CD4-positive, alpha-beta T cell treated with Interleukin-21 for 1 hour (primary cell): ENCODE measurements at regions not wholly inside any gene's neighbourhood (a gene's known extent, or its start where the extent isn't known, plus 50 kb on each side); places are given as distances from the start of the nearest gene placed in this dataset.

Experiments used
- DNase-seq: peaks from one replicate; pipeline ENCODE4 v3.0.0-alpha.2; 2020

GRCh38 chr5:105745111-105745510 lies 1925.6 kb downstream of the EFNA5 start:
- no peak for DNase-seq

DNA sequence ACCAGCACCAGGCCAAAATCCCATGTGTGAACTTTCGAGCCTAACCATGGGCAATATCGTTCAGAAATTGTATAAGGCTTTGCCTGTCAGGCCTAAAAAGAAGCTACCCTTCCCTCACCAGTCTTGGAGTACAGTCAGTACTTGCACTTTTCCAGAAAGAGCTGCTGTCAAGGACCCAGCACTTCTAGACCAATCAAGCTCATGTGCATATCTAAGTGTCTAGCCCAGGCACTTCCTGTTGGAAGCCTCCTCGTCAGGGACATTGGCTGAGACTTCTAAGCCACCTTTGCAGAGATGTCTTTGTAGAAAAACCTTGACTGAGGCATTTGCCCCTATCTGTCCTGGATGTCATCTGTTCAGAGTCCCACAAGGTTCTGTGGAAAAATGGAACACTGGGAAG lies 1930.5 kb downstream of the EFNA5 start:
- DNase-seq = no peak

GRCh38 chr5:105739732-105740131 lies 1931.0 kb downstream of the EFNA5 start:
- DNase-seq = no peak

- no peak for DNase-seq
Measured at GRCh38 chr5:105735704-105736103, 1935.0 kb downstream of the EFNA5 start.

DNA sequence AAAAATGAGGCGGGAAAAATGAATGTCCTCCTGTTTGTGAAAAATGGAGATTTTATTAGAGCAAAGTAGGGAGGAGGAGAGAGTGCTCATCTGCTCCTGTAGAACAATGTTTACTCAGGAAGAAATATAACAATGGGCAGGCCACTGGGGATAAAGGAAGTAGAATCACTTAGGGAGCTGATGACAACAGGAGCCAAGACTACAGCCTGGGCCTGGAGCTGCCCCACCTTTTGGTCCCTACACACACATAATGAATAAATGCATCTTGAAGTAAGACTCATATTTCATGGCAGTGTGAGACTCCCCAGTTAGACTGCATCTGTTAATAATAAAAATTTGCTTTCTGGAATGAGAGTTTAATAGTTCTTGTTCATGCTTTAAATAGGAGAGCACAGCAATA lies 1939.8 kb downstream of the EFNA5 start:
- no peak for DNase-seq

GRCh38 chr5:105726093-105726492 lies 1944.6 kb downstream of the EFNA5 start:
- DNase-seq = no peak

DNA sequence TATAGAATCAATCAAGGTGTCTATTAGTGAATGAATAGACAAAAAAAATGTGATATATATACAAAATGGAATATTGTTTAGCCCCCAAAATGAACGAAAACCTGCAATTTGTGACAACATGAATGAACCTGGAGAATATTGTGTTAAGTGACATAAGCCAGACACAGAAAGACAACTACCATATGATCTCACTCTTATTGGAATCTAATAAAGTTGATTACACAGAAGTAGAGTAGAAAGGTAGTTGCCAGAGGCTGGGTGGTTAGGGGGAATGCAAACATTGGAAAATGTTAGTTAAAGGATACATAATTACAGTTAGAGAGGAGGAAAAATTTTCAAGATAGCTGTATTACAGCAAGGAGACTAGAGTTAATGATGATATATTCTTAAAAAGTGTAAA lies 1962.3 kb downstream of the EFNA5 start:
- DNase-seq = no peak

DNA sequence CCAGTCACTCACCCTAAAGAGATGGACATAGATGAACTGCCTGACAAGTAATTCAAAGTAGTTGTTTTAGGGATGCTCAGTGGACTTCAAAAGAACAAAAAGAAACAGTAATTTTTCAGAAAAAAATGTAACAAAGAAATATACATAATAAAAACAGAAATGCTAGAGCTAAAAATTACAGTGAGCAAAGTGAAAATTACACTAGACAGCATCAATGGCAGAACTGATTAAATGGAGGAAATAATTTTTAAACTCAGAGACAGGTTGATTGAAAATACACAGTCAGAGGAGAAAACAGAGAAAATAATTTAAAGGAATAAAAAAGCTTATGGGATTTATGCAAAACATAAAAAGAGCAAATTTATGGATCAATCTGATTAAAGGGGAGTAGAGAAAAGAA lies 1968.4 kb downstream of the EFNA5 start:
- no peak for DNase-seq

DNA sequence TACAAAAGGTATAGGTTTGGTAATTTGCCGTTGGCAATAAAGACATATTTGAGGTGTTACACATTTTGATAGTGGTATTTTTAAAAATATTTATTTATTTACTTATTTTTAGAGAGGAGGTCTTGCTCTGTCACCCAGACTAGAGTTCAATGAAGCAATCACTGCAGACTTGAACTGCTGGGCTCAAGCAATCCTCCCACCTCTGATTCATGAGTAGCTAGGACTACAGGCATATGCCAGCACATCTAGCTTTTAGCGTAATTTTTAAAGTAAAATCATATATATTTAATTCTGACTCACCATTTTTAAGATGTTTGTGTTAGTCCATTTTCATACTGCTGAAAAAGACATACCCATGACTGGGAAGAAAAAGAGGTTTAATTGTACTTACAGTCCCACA lies 1974.3 kb downstream of the EFNA5 start:
- no peak for DNase-seq

GRCh38 chr5:105695941-105696340 lies 1974.8 kb downstream of the EFNA5 start:
- no peak for DNase-seq

- DNase-seq = no peak
Measured at GRCh38 chr5:105689596-105689995, 1981.1 kb downstream of the EFNA5 start.

DNA sequence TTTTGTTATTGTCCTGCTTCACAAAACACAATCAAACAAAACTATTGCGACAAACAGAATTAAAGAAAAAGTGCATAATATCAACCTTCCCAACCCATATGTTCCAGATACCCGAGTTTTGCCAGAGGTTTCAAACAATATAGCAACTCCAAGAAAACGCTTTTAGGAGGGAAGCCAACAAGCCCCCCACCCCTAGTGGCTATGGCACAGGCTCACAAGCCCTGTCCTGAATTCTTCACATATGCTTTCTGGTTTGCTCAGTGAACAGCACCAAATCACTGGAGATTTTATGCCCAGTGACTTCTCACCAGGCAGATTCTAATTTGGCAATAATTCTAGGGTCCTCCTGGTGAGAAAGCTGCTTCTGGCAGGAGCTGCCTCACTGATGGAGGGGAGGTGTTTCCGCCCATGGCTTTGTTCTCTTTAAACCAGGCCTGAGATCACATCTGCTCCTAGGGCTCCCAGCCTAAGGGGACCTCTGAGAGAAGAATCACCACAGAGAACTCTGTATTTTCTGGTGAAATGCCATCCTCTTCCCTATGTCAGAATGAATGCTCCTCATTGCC lies 1982.4 kb downstream of the EFNA5 start:
- DNase-seq = no peak

GRCh38 chr5:105687493-105687892 lies 1983.2 kb downstream of the EFNA5 start:
- no peak for DNase-seq

- no peak for DNase-seq
Measured at GRCh38 chr5:105685884-105686283, 1984.9 kb downstream of the EFNA5 start.

DNA sequence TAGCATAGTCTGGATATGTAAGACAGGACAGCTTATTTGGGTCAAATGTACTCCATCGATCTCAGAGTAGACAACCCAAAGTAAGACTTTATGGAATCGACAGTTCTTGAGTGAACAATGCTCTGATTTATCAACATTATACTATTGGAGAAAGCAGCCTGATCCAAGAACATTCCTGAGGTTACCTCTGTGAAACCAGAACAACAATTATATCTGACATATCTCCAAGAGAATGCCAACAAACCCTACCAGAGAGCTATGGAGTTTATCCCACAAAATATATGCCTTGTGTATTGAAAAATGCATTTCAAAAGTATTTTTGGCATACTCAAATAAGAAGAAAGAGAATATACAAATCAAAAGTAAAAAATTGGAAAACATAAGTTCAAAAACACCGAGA lies 1985.9 kb downstream of the EFNA5 start:
- DNase-seq = no peak

DNA sequence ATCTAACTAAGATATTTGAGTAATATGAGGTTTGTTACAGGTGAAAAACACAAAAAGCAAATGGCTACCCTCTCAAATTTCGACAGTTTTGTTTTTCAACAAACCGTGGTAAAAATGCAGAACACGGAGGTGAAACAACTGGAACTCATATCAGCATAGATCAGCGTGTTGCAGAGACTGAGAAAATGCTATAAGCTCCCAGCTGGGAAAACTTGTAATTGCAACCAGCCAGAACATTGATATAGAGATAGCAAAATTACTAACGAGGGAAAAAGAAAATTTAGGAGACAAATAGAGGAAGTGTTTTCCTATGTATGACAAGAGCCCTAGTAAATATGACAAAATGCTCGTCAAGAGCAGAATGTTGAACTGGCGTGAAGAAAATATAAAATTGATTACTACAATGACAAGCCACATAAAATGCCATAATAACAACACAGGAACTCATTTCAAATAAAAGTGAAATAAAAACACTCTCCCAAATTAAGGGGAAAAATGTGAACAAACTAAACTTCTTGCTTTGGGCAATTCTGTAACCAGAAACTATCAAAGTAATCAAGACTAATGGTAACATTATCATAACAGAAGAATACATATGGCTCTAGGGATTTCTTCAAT lies 1989.8 kb downstream of the EFNA5 start:
- DNase-seq = no peak

GRCh38 chr5:105677291-105677690 lies 1993.4 kb downstream of the EFNA5 start:
- no peak for DNase-seq

DNA sequence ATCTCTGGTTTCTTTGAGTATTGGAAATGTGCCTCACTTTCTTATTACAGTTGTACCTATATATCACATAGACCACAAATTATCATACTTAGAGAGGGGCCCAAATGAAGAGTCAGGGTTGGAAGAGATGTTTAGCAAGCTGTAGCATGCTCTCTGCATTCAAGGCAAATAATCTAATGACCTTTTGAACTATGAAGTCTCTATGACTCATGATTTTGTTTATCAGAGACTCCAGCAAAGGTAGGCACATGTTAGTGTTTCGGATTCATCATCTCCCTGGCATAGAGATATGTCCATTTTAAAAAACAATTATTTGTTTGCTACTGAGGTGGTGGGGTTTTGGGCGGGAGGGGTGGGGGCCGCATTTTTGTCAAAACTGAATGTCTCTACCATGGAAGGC lies 2000.1 kb downstream of the EFNA5 start:
- DNase-seq = no peak

DNA sequence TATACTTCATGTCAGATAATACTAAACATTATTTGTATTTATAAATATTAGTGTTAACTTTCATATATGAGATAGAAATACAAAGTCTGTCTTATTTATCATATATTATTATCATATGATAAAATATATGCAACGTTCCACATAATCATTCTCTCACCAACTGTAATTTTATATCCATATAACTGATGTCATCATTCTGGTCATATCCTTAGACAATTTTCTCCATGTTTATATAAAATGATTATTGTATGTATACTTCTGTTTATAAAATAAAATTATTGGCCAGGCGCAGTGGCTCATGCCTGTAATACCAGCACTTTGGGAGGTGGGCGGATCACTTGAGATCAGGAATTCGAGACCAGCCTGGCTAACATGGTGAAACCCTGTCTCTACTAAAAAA lies 2007.1 kb downstream of the EFNA5 start:
- DNase-seq = no peak

- DNase-seq = no peak
Measured at GRCh38 chr5:105659396-105659795, 2011.3 kb downstream of the EFNA5 start.

DNA sequence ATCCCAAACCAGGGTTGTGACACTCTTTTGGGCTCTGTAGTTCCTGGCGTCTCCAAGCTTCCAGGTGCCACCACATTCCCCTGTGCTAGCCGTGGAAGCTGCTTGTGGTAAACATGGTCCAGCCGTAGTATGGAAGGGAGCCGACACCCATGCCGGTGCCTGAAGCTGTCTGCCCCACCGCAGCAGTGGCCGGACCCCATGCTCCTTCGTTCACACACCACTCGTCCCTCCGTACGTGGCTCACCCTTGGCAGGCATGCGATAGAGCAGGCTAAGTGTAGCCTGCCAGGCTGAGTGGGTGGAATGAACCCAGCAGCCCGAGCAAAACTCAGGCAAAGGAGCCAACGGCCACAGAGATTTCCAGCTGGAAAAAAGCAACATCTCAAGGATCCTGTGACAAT lies 2030.4 kb downstream of the EFNA5 start:
- no peak for DNase-seq

- DNase-seq = no peak
Measured at GRCh38 chr5:105639511-105639910, 2031.2 kb downstream of the EFNA5 start.

DNA sequence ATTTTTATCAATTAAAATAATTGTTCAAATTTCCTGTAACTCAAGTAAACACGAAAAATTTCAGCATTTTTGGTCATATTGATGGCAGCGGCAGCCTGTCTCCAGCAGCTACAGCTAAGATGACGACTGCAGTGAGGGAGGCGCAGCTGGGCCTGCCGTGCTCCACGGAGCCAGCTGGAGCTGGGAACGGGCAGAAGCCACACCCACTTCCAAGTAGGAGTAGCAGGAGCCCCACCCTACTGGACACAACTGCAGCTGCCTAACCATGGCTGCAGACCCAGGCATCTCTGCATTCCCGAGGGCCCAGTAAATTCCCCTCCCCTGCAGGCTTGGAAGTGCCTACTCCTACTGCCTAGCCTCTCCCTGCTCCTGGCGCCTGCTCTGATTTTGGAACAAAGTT lies 2031.7 kb downstream of the EFNA5 start:
- DNase-seq = no peak

- DNase-seq = no peak
Measured at GRCh38 chr5:105638437-105638836, 2032.3 kb downstream of the EFNA5 start.

DNA sequence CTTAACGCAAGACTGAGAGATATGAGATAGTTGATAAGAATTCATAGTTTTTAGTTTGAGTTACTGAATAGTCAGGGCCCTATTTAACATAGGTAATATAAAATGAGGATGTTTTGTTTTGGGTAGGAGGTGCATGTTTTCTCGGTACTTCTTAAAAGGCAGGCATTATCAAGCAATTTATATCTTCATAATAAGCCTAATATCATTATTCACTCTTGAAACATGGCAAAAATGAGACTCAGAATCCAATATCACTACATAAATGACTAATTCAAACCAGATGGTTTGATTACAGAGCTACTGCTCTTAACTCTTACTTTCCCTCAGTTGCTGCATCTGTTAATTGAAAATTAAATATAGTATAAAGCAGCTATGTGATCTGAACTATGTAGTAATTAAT lies 2038.7 kb downstream of the EFNA5 start:
- DNase-seq = no peak
